GM23338 (cell line): ENCODE measurements at regions not wholly inside any gene's neighbourhood (a gene's known extent, or its start where the extent isn't known, plus 50 kb on each side); places are given as distances from the start of the nearest gene placed in this dataset.
A peak's percentile ranks its signal among the peaks of the same experiment; 100 is the strongest.

ENCODE experiments used
- ATAC-seq: fragments of 200-7000 bp; cut with Tn5 transposase; 3 replicates; pipeline ENCODE4 v1.9.1; 2020
- DNase-seq: peaks from one replicate; pipeline ENCODE4 v3.0.0-alpha.2; 2015; ENCODE audit warnings: low spot score
- H2AFZ ChIP-seq: fragments of 200-600 bp; sonication (generic); 2 replicates; pipeline ENCODE4 v1.8.0; 2016; ENCODE audit warnings: antibody characterized with exemption, mild to moderate bottlenecking, moderate library complexity
- H3F3A ChIP-seq: fragments of 200-600 bp; sonication (generic); replicated peaks from 2 replicates; pipeline ENCODE4 v1.8.0; 2017; ENCODE audit warnings: antibody characterized with exemption, mixed run types, low read depth
- H3K27ac ChIP-seq: fragments of 200-600 bp; sonication (generic); 2 replicates; pipeline ENCODE4 v1.6.1; 2016; ENCODE audit warnings: low read depth
- H3K27me3 ChIP-seq: fragments of 200-600 bp; sonication (generic); 2 replicates; pipeline ENCODE4 v1.8.0; 2016; ENCODE audit warnings: mild to moderate bottlenecking, mixed run types, moderate library complexity; ENCODE audit not compliant: insufficient read depth
- H3K36me3 ChIP-seq: fragments of 200-600 bp; sonication (generic); 2 replicates; pipeline ENCODE4 v1.8.0; 2016; ENCODE audit warnings: mild to moderate bottlenecking; ENCODE audit not compliant: insufficient read depth
- H3K4me1 ChIP-seq: fragments of 200-600 bp; sonication (generic); 2 replicates; pipeline ENCODE4 v1.8.0; 2016; ENCODE audit warnings: mild to moderate bottlenecking, moderate library complexity; ENCODE audit not compliant: insufficient read depth
- H3K4me2 ChIP-seq: fragments of 200-600 bp; sonication (generic); 2 replicates; pipeline ENCODE4 v1.7.1; 2017; ENCODE audit warnings: mixed run types
- H3K4me3 ChIP-seq: fragments of 200-600 bp; sonication (generic); 2 replicates; pipeline ENCODE4 v1.6.1; 2016; ENCODE audit warnings: mixed run types
- H3K79me2 ChIP-seq: fragments of 200-600 bp; sonication (generic); replicated peaks from 2 replicates; pipeline ENCODE4 v1.8.0; 2017; ENCODE audit warnings: mild to moderate bottlenecking; ENCODE audit not compliant: insufficient read depth
- H3K9me2 ChIP-seq: fragments of 200-600 bp; sonication (generic); 2 replicates; pipeline ENCODE4 v1.8.0; 2017; ENCODE audit not compliant: insufficient read depth
- H4K20me1 ChIP-seq: fragments of 200-600 bp; sonication (generic); replicated peaks from 2 replicates; pipeline ENCODE4 v1.8.0; 2017; ENCODE audit warnings: mild to moderate bottlenecking; ENCODE audit not compliant: insufficient read depth
- H3K27ac Mint-ChIP-seq: 2 replicates; pipeline ENCODE4 v1.8.0; 2020; ENCODE audit warnings: inconsistent platforms, mild to moderate bottlenecking, moderate library complexity, mixed read lengths
- H3K27me3 Mint-ChIP-seq: 3 replicates; pipeline ENCODE4 v1.8.0; 2022; ENCODE audit warnings: low read depth, mild to moderate bottlenecking, moderate library complexity, mixed read lengths, inconsistent platforms; ENCODE audit not compliant: insufficient read depth, poor library complexity
- H3K36me3 Mint-ChIP-seq: 3 replicates; pipeline ENCODE4 v1.8.0; 2021; ENCODE audit warnings: low read depth, mild to moderate bottlenecking, inconsistent platforms, moderate library complexity, mixed read lengths
- H3K4me1 Mint-ChIP-seq: 3 replicates; pipeline ENCODE4 v1.8.0; 2020; ENCODE audit warnings: mild to moderate bottlenecking, inconsistent platforms, mixed read lengths
- H3K4me3 Mint-ChIP-seq: 3 replicates; pipeline ENCODE4 v1.8.0; 2021; ENCODE audit warnings: moderate library complexity, mild to moderate bottlenecking, inconsistent platforms, mixed read lengths
- H3K9me3 Mint-ChIP-seq: 3 replicates; pipeline ENCODE4 v1.8.0; 2020; ENCODE audit warnings: moderate library complexity, mild to moderate bottlenecking, inconsistent platforms, mixed read lengths
- EZH2 ChIP-seq: fragments of 200-600 bp; sonication (generic); IDR thresholded peaks from one replicate; pipeline ENCODE4 v1.8.0; 2017; ENCODE audit warnings: antibody characterized with exemption, mild to moderate bottlenecking, low read depth; ENCODE audit not compliant: unreplicated experiment
- JUNB ChIP-seq: IDR thresholded peaks from one replicate; pipeline ENCODE4 v1.6.1; 2016; ENCODE audit warnings: antibody characterized with exemption; ENCODE audit not compliant: unreplicated experiment
- ZNF114 ChIP-seq: fragments of 250-450 bp; sonication (Bioruptor Pico); IDR thresholded peaks from 2 replicates; pipeline ENCODE4 v1.5.0; 2020; ENCODE audit warnings: mild to moderate bottlenecking, moderate library complexity
- ZNF331 ChIP-seq: fragments of 250-450 bp; sonication (Bioruptor Pico); IDR thresholded peaks from 2 replicates; pipeline ENCODE4 v1.5.0; 2020; ENCODE audit warnings: low read depth, mild to moderate bottlenecking, moderate library complexity
- TF ChIP-seq, protein P1 (sequence below): IDR thresholded peaks from one replicate; pipeline ENCODE4 v1.6.1; 2018; ENCODE audit warnings: antibody characterized with exemption; ENCODE audit not compliant: unreplicated experiment
- TF ChIP-seq, protein P2 (sequence below), 2 experiments: fragments of 200-600 bp in 1 of 2; sonication (generic) in 1 of 2; conservative IDR thresholded peaks; 2 replicates each; pipeline versions ENCODE4 v1.5.1 to v1.6.1; 2016 to 2017; ENCODE audit warnings: antibody characterized with exemption in 2 of 2, low read depth in 2 of 2, mild to moderate bottlenecking in 2 of 2, moderate library complexity in 1 of 2
- TF ChIP-seq, protein P3 (sequence below): fragments of 250-450 bp; sonication (Bioruptor Pico); IDR thresholded peaks from 2 replicates; pipeline ENCODE4 v1.5.0; 2020; ENCODE audit warnings: mild to moderate bottlenecking, moderate library complexity

DNA sequence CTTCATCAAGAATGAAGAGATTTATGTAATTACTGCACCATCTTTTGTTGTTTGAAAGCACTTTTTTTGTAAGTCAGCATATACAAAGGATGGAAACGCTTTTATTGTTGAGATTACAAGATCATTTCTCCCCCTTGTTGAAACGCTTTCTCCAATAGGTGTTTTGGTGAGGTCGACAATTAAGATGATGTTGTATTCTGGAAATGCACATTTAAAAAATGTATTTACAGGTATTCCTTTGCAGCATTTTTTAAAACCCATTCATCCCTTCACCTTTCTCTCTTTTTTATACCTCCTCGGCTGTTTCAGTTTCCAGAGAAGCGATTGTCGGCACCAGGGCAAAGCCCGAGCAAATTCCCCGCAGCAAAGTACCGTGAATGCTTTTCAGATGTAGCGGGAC, 499.9 kb downstream of the VRK1 start:
- Mint-ChIP-seq H3K27ac (no peak overlapping the region), H3K27me3 (peaks cover 4% of the 10 kb centered on the region), H3K9me3 (no peaks in the 10 kb centered on the region), H3K4me1 (peaks cover 26% of the 10 kb centered on the region), H3K36me3 (no peaks in the 10 kb centered on the region), H3K4me3 (no peak overlapping the region)
- Histone ChIP-seq H3K36me3 (no peaks in the 10 kb centered on the region), H3K79me2 (no peaks in the 10 kb centered on the region), H3K27ac (no peak overlapping the region), H4K20me1 (no peaks in the 10 kb centered on the region), H3K4me2 (no peak overlapping the region), H3K4me1 (peaks cover 8% of the 10 kb centered on the region), H3F3A (no peaks in the 10 kb centered on the region), H3K9me2 (no peaks in the 10 kb centered on the region), H3K4me3 (no peak overlapping the region), H2AFZ (peak overlapping the region; percentile 74; the same call in 1 of the 2 replicates), H3K27me3 (no peaks in the 10 kb centered on the region)
- ATAC-seq = no peak
- no peak for TF ChIP-seq ZNF114 (CRISPR knock-in tag)
- no peak for TF ChIP-seq EZH2
- DNase-seq = no peak

DNA sequence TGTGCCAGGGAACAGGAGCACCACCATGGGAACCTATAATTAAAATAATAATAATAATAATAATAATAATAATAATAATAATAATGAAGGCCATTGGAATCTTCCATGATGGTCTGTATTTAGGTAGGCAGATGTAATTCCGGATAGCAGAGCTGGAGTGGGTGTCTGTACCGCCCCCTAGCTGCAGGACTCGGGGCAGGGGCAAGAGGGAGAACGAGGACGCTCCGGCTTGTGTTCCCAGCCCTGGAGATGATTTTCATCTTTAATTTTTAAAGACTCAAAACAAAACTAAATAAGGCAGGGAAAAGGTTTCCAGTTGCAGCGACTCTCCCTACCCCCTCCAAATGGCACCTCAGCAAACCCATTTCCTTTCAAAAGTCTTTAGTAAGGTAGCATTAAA, 501.1 kb downstream of the VRK1 start:
- no peaks in the 10 kb centered on the region for H3K79me2 ChIP-seq
- peak; percentile 73 for ATAC-seq
- no peak for TF ChIP-seq EZH2
- TF ChIP-seq ZNF331 = no peak
- no peak for TF ChIP-seq JUNB
- TF ChIP-seq, protein P1, sequence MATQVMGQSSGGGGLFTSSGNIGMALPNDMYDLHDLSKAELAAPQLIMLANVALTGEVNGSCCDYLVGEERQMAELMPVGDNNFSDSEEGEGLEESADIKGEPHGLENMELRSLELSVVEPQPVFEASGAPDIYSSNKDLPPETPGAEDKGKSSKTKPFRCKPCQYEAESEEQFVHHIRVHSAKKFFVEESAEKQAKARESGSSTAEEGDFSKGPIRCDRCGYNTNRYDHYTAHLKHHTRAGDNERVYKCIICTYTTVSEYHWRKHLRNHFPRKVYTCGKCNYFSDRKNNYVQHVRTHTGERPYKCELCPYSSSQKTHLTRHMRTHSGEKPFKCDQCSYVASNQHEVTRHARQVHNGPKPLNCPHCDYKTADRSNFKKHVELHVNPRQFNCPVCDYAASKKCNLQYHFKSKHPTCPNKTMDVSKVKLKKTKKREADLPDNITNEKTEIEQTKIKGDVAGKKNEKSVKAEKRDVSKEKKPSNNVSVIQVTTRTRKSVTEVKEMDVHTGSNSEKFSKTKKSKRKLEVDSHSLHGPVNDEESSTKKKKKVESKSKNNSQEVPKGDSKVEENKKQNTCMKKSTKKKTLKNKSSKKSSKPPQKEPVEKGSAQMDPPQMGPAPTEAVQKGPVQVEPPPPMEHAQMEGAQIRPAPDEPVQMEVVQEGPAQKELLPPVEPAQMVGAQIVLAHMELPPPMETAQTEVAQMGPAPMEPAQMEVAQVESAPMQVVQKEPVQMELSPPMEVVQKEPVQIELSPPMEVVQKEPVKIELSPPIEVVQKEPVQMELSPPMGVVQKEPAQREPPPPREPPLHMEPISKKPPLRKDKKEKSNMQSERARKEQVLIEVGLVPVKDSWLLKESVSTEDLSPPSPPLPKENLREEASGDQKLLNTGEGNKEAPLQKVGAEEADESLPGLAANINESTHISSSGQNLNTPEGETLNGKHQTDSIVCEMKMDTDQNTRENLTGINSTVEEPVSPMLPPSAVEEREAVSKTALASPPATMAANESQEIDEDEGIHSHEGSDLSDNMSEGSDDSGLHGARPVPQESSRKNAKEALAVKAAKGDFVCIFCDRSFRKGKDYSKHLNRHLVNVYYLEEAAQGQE = no peak
- TF ChIP-seq, protein P2, sequence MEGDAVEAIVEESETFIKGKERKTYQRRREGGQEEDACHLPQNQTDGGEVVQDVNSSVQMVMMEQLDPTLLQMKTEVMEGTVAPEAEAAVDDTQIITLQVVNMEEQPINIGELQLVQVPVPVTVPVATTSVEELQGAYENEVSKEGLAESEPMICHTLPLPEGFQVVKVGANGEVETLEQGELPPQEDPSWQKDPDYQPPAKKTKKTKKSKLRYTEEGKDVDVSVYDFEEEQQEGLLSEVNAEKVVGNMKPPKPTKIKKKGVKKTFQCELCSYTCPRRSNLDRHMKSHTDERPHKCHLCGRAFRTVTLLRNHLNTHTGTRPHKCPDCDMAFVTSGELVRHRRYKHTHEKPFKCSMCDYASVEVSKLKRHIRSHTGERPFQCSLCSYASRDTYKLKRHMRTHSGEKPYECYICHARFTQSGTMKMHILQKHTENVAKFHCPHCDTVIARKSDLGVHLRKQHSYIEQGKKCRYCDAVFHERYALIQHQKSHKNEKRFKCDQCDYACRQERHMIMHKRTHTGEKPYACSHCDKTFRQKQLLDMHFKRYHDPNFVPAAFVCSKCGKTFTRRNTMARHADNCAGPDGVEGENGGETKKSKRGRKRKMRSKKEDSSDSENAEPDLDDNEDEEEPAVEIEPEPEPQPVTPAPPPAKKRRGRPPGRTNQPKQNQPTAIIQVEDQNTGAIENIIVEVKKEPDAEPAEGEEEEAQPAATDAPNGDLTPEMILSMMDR (conservative IDR thresholded peaks at IDR 0.05; ENCODE audit: low read depth in 2 of 2) = peak; percentile 74 to 78
- no peak for TF ChIP-seq ZNF114 (CRISPR knock-in tag)
- TF ChIP-seq, protein P3, sequence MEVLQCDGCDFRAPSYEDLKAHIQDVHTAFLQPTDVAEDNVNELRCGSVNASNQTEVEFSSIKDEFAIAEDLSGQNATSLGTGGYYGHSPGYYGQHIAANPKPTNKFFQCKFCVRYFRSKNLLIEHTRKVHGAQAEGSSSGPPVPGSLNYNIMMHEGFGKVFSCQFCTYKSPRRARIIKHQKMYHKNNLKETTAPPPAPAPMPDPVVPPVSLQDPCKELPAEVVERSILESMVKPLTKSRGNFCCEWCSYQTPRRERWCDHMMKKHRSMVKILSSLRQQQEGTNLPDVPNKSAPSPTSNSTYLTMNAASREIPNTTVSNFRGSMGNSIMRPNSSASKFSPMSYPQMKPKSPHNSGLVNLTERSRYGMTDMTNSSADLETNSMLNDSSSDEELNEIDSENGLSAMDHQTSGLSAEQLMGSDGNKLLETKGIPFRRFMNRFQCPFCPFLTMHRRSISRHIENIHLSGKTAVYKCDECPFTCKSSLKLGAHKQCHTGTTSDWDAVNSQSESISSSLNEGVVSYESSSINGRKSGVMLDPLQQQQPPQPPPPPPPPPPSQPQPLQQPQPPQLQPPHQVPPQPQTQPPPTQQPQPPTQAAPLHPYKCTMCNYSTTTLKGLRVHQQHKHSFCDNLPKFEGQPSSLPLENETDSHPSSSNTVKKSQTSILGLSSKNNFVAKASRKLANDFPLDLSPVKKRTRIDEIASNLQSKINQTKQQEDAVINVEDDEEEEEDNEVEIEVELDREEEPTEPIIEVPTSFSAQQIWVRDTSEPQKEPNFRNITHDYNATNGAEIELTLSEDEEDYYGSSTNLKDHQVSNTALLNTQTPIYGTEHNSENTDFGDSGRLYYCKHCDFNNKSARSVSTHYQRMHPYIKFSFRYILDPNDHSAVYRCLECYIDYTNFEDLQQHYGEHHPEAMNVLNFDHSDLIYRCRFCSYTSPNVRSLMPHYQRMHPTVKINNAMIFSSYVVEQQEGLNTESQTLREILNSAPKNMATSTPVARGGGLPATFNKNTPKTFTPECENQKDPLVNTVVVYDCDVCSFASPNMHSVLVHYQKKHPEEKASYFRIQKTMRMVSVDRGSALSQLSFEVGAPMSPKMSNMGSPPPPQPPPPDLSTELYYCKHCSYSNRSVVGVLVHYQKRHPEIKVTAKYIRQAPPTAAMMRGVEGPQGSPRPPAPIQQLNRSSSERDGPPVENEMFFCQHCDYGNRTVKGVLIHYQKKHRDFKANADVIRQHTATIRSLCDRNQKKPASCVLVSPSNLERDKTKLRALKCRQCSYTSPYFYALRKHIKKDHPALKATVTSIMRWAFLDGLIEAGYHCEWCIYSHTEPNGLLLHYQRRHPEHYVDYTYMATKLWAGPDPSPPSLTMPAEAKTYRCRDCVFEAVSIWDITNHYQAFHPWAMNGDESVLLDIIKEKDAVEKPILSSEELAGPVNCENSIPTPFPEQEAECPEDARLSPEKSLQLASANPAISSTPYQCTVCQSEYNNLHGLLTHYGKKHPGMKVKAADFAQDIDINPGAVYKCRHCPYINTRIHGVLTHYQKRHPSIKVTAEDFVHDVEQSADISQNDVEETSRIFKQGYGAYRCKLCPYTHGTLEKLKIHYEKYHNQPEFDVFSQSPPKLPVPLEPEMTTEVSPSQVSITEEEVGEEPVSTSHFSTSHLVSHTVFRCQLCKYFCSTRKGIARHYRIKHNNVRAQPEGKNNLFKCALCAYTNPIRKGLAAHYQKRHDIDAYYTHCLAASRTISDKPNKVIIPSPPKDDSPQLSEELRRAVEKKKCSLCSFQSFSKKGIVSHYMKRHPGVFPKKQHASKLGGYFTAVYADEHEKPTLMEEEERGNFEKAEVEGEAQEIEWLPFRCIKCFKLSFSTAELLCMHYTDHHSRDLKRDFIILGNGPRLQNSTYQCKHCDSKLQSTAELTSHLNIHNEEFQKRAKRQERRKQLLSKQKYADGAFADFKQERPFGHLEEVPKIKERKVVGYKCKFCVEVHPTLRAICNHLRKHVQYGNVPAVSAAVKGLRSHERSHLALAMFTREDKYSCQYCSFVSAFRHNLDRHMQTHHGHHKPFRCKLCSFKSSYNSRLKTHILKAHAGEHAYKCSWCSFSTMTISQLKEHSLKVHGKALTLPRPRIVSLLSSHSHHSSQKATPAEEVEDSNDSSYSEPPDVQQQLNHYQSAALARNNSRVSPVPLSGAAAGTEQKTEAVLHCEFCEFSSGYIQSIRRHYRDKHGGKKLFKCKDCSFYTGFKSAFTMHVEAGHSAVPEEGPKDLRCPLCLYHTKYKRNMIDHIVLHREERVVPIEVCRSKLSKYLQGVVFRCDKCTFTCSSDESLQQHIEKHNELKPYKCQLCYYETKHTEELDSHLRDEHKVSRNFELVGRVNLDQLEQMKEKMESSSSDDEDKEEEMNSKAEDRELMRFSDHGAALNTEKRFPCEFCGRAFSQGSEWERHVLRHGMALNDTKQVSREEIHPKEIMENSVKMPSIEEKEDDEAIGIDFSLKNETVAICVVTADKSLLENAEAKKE (CRISPR knock-in tag) = no peak
- H3K27me3 ChIP-seq = no peaks in the 10 kb centered on the region
- H3K4me2 ChIP-seq = no peak overlapping the region
- Mint-ChIP-seq H3K27ac (no peak overlapping the region), H3K36me3 (no peaks in the 10 kb centered on the region), H3K27me3 (peaks cover 4% of the 10 kb centered on the region), H3K4me1 (peaks cover 24% of the 10 kb centered on the region), H3K4me3 (no peak overlapping the region), H3K9me3 (no peaks in the 10 kb centered on the region)
- H4K20me1 ChIP-seq = no peaks in the 10 kb centered on the region
- H3K36me3 ChIP-seq = no peaks in the 10 kb centered on the region
- no peaks in the 10 kb centered on the region for H3F3A ChIP-seq
- peaks cover 5% of the 10 kb centered on the region; the same call in 1 of the 2 replicates for H3K4me1 ChIP-seq
- H3K9me2 ChIP-seq = no peaks in the 10 kb centered on the region
- no peak overlapping the region for H3K4me3 ChIP-seq
- no peak overlapping the region for H2AFZ ChIP-seq
- H3K27ac ChIP-seq = no peak overlapping the region
- DNase-seq = peak; percentile 67
